Ascending aorta (tissue), 2 donors: ENCODE measurements at regions not wholly inside any gene's neighbourhood (a gene's known extent, or its start where the extent isn't known, plus 50 kb on each side); places are given as distances from the start of the nearest gene placed in this dataset.

ENCODE experiments used
- DNase-seq, 2 donors: peaks; one replicate each; pipeline ENCODE4 v3.0.0-alpha.2; 2019; ENCODE audit warnings: low spot score in 2 of 2
- H3K27ac ChIP-seq, 2 donors: fragments of 200-600 bp; sonication (generic); one replicate each; pipeline ENCODE4 v1.5.1; 2016 to 2017; ENCODE audit warnings: mild to moderate bottlenecking in 1 of 2
- H3K27me3 ChIP-seq: fragments of 200-600 bp; sonication (generic); one replicate; pipeline ENCODE4 v1.5.1; 2017
- H3K36me3 ChIP-seq, 2 donors: fragments of 200-600 bp; sonication (generic); one replicate each; pipeline ENCODE4 v1.5.1; 2016
- H3K4me1 ChIP-seq, 2 donors: fragments of 200-600 bp; sonication (generic); one replicate each; pipeline ENCODE4 v1.5.1; 2016 to 2017; ENCODE audit warnings: mild to moderate bottlenecking in 1 of 2
- H3K4me3 ChIP-seq, 2 donors: fragments of 200-600 bp; sonication (generic); one replicate each; pipeline ENCODE4 v1.5.1; 2016 to 2017; ENCODE audit warnings: mild to moderate bottlenecking in 1 of 2
- H3K9me3 ChIP-seq, 2 donors: fragments of 200-600 bp; sonication (generic); one replicate each; pipeline ENCODE4 v1.5.1; 2016
- intact Hi-C: fragments of 100-400 bp; cut with DNase I; formaldehyde crosslinking; loops from one replicate; pipeline ENCODE4 v1.15.1; 2023
- TF ChIP-seq, protein P1 (sequence below), 3 experiments: fragments of 200-600 bp in 2 of 3; fragments of 450-650 bp in 1 of 3; sonication (generic) in 2 of 3; IDR thresholded peaks; one replicate each; pipeline ENCODE4 v1.5.1; 2016 to 2019; ENCODE audit warnings: antibody characterized with exemption in 3 of 3, mild to moderate bottlenecking in 1 of 3, moderate library complexity in 1 of 3

DNA sequence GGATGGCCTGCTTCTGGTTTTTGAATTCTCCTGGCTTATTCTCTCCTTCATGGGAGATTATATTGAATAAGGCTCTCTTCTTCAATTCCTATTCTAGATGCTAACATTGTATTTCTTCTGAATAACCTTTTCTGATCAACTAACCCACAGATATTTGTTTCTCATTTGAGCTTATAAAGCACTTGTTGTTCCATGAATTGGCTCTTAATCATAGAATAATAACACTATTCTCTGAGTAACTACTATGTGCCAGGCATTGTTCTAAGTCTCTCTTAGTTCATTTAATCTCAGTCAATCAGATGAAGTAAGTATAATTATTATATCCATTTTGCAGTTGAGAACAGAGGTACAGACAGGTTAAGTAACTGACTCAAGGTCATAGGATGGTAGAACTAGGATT lies 136.3 kb upstream of the MLIP start:
- Histone ChIP-seq H3K4me3 (no peak overlapping the region), H3K4me1 (no peaks in the 10 kb centered on the region), H3K27ac (no peak overlapping the region), H3K27me3 (no peaks in the 10 kb centered on the region), H3K36me3 (no peaks in the 10 kb centered on the region), H3K9me3 (no peaks in the 10 kb centered on the region)
- no peak for DNase-seq
- intact Hi-C loops: no loop called here
- TF ChIP-seq, protein P1, sequence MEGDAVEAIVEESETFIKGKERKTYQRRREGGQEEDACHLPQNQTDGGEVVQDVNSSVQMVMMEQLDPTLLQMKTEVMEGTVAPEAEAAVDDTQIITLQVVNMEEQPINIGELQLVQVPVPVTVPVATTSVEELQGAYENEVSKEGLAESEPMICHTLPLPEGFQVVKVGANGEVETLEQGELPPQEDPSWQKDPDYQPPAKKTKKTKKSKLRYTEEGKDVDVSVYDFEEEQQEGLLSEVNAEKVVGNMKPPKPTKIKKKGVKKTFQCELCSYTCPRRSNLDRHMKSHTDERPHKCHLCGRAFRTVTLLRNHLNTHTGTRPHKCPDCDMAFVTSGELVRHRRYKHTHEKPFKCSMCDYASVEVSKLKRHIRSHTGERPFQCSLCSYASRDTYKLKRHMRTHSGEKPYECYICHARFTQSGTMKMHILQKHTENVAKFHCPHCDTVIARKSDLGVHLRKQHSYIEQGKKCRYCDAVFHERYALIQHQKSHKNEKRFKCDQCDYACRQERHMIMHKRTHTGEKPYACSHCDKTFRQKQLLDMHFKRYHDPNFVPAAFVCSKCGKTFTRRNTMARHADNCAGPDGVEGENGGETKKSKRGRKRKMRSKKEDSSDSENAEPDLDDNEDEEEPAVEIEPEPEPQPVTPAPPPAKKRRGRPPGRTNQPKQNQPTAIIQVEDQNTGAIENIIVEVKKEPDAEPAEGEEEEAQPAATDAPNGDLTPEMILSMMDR (IDR thresholded peaks at IDR 0.05): no peak

DNA sequence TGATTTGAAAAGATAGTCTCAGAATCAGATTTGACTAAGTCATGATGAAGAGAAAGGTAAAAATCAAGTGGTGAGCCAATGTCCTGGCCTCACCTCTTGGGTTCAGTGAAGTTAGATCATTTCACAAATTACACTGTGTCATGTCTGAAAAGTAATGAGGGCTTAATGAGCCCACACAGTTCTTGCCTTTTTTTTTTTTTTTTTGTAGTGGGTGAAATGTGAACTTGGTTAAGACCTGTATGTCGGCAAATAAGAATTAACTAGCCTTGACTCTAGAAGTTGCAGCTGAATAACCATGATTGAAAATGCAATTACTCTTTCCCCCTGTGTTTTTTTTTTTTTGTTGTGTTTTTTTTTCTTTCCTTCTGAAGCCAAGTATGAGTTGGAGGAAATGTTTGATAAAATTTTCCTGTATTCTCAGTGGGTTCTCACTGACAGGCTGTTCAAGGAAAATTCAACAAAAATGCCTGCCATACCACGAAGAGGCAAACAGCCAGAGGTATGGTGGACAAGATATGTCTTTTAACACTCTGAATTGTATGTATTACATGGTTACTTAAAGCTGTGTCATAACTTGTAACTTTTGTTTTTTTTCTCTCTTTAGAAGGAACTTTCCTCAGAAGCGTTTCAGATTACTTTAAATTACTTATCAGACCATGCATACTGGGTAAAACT lies 135.2 kb upstream of the MLIP start:
- DNase-seq: no peak
- intact Hi-C loops: no loop called here
- TF ChIP-seq, protein P1 (IDR thresholded peaks at IDR 0.05): no peak
- no peak overlapping the region for H3K4me3 ChIP-seq
- H3K27me3 ChIP-seq: no peaks in the 10 kb centered on the region
- no peaks in the 10 kb centered on the region for H3K9me3 ChIP-seq
- no peak overlapping the region for H3K27ac ChIP-seq
- no peaks in the 10 kb centered on the region for H3K36me3 ChIP-seq
- H3K4me1 ChIP-seq: no peaks in the 10 kb centered on the region

DNA sequence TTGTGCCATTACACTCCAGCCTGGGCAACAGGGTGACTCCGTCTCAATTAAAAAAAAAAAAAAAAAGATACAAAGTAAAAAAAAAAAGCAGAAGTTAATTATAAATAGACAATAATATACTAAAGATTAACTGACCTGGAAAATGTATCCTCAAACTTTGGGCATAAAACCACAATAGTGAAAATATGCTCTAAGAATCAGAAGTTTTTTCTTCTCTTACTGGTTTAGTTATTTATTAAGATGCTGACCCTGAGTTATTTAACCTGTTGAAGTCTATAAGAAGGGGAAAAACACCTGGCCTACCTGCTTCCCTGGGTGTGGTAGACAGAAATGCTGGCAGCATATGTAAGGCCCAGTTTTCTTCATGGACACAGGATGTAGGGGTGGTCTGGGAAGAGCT lies 133.7 kb upstream of the MLIP start:
- TF ChIP-seq, protein P1 (IDR thresholded peaks at IDR 0.05): no peak

DNA sequence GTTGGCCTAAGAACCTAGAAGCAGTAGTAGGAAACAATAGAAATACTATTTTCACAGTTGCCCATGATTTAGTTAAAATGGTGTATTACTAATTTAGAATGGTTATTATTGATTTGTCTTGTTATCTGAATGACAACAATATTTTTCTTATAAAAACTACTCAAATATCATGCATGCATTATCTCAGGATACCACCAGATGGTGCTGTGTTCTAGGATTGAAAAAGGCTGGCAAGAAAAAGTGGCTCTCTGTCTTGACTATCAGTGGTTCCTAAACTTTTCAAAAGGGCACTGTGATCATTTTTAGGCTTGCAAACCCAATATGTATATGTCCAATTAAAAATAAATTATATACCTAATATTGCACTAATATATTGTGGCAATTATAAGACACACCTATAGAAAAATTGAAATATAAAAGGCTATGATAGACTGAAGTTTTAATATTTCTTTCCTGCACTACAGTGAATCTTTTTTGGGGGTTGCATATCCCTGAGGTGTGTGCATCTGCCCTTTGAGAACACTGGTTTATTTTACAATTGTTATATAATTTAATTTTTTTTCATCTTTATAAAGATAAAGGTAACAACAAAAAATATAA lies 131.7 kb upstream of the MLIP start:
- no peak overlapping the region for H3K4me3 ChIP-seq
- TF ChIP-seq, protein P1 (IDR thresholded peaks at IDR 0.05): peak; percentile 45 to 90 (median 82)
- H3K36me3 ChIP-seq: no peaks in the 10 kb centered on the region
- no peaks in the 10 kb centered on the region for H3K9me3 ChIP-seq
- intact Hi-C loops: loop anchor here (10.0 kb wide), 1 partner anchor 285 kb away; no protein-coding TSS in a partner anchor
- H3K4me1 ChIP-seq: no peaks in the 10 kb centered on the region
- DNase-seq: no peak
- no peak overlapping the region for H3K27ac ChIP-seq
- H3K27me3 ChIP-seq: no peaks in the 10 kb centered on the region

More for the DNA sequence above, 133.7 kb upstream of the MLIP start:
- Histone ChIP-seq H3K4me1 (no peaks in the 10 kb centered on the region), H3K27ac (no peak overlapping the region), H3K9me3 (no peaks in the 10 kb centered on the region), H3K4me3 (no peak overlapping the region), H3K36me3 (no peaks in the 10 kb centered on the region), H3K27me3 (no peaks in the 10 kb centered on the region)
- DNase-seq: no peak
- intact Hi-C loops: no loop called here

DNA sequence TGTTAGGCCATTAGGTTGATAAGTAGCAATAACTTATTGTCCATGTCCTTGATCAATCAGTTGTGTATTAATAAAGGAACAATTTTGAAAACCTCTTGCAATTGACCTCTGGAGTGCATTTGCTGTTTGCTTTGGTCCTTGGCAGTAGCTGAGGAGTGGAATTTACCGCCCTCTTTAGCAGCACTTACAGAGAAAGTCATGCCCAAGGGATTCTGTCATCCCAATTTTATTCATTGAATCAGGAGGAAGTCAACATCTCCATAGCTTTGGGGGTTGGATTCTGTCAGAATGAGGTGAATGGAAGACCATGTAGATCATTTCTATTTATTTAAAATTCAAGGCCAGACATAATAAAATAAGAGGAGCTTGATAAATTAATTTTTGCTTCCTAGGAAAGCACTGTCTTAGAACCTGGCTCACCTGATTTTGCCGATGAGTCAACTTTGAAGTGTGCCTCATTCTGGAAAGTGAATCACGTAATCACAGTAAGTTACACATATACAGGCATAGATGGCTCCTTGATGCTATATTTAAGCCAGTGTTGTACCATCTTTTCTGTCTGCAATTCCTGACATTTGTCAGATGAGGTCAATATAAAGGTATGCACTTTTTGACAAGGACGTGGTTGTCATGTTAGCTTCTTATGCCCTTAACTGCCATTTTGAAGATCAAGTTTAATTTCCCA lies 128.7 kb upstream of the MLIP start:
- no peak for DNase-seq
- no peaks in the 10 kb centered on the region for H3K4me1 ChIP-seq
- no peak overlapping the region for H3K27ac ChIP-seq
- no peaks in the 10 kb centered on the region for H3K9me3 ChIP-seq
- intact Hi-C loops: loop anchor here (10.0 kb wide), 1 partner anchor 282 kb away; no protein-coding TSS in a partner anchor
- TF ChIP-seq, protein P1 (IDR thresholded peaks at IDR 0.05): no peak
- H3K4me3 ChIP-seq: no peak overlapping the region
- H3K27me3 ChIP-seq: no peaks in the 10 kb centered on the region
- H3K36me3 ChIP-seq: no peaks in the 10 kb centered on the region
